DND-41 (cell line): ENCODE measurements at regions not wholly inside any gene's neighbourhood (a gene's known extent, or its start where the extent isn't known, plus 50 kb on each side); places are given as distances from the start of the nearest gene placed in this dataset.

ENCODE experiments used
- CTCF ChIP-seq: IDR thresholded peaks from 2 replicates; pipeline ENCODE4 v1.5.1; 2012; ENCODE audit warnings: borderline replicate concordance, low read length, moderate library complexity, mild to moderate bottlenecking; ENCODE audit not compliant: poor library complexity, severe bottlenecking; ENCODE audit errors: extremely low read depth
- EZH2 ChIP-seq: IDR thresholded peaks from 3 replicates; pipeline ENCODE4 v1.6.1; 2012; ENCODE audit warnings: borderline replicate concordance, low read depth, mild to moderate bottlenecking, moderate library complexity, low read length, inconsistent platforms; ENCODE audit not compliant: severe bottlenecking

GRCh38 chr4:128376303-128376702 is 88.7 kb upstream of the PGRMC2 start:
- TF ChIP-seq CTCF (no peak), EZH2 (no peak)
